ENCODE measurements at regions not wholly inside any gene's neighbourhood (a gene's known extent, or its start where the extent isn't known, plus 50 kb on each side); places are given as distances from the start of the nearest gene placed in this dataset.

GRCh38 chr2:58959996-58960395 lies 718.9 kb upstream of the FANCL start:
- TF ChIP-seq CTCF (IDR thresholded peaks at IDR 0.05) (no peak), EP300 (IDR thresholded peaks at IDR 0.05) (no peak)
